MG63 (cell line): ENCODE measurements at regions not wholly inside any gene's neighbourhood (a gene's known extent, or its start where the extent isn't known, plus 50 kb on each side); places are given as distances from the start of the nearest gene placed in this dataset.

Experiments
- DNase-seq: peaks from one replicate; pipeline ENCODE4 v3.0.0-alpha.2; 2020
- H3K27me3 ChIP-seq: fragments of 250-450 bp; sonication (Bioruptor Pico); 2 replicates; pipeline ENCODE4 v1.5.1; 2020; ENCODE audit warnings: mild to moderate bottlenecking, moderate library complexity
- H3K36me3 ChIP-seq: fragments of 250-450 bp; sonication (Bioruptor Pico); 2 replicates; pipeline ENCODE4 v1.5.1; 2020; ENCODE audit warnings: mild to moderate bottlenecking, moderate library complexity
- H3K4me3 ChIP-seq: fragments of 250-450 bp; sonication (Bioruptor Pico); 2 replicates; pipeline ENCODE4 v1.5.1; 2020; ENCODE audit warnings: mild to moderate bottlenecking, moderate library complexity
- H3K9me3 ChIP-seq: fragments of 250-450 bp; sonication (Bioruptor Pico); 2 replicates; pipeline ENCODE4 v1.5.1; 2020; ENCODE audit warnings: mild to moderate bottlenecking, moderate library complexity

DNA sequence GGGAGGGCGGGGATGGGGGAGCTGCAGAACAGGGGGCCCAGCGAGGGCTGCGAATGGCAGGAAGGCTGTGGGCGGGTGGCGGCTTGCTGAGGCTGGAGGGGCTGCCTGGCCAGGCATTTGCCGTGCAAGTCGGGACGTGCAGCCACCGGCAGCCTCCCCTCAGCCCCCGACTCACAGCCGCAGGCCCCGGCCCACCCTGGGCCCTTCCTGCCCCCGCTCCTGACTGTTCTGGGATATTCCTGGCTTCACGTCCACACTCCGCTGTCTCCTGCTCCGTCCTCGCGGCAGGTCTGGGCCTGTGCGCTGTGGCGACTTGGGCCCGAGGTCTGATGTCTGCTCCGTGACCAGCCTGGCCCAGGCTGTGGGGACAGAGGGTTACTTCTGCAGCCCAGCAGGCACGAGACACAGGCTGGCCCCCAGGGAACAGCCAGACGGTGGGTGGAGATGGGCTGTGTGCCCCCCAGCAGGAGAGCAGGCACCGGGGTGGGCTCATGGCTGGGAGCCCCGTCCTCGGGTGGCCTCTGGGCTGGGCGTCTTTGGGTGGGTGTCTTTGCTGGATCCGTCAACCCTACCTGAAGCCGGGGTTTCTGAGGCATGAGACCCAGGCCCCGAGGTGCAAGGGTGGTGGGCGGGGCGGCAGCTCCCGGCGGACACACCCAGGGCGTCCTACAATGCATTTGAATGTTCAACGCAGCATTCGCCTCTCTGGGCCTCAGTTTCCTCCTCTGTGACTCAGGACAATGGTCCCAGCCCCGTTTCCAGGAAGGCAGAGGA is 86.5 kb downstream of the FOXL3 start:
- no peak for DNase-seq
- Histone ChIP-seq H3K9me3 (no peaks in the 10 kb centered on the region), H3K4me3 (no peak overlapping the region), H3K36me3 (no peaks in the 10 kb centered on the region), H3K27me3 (no peaks in the 10 kb centered on the region)

DNA sequence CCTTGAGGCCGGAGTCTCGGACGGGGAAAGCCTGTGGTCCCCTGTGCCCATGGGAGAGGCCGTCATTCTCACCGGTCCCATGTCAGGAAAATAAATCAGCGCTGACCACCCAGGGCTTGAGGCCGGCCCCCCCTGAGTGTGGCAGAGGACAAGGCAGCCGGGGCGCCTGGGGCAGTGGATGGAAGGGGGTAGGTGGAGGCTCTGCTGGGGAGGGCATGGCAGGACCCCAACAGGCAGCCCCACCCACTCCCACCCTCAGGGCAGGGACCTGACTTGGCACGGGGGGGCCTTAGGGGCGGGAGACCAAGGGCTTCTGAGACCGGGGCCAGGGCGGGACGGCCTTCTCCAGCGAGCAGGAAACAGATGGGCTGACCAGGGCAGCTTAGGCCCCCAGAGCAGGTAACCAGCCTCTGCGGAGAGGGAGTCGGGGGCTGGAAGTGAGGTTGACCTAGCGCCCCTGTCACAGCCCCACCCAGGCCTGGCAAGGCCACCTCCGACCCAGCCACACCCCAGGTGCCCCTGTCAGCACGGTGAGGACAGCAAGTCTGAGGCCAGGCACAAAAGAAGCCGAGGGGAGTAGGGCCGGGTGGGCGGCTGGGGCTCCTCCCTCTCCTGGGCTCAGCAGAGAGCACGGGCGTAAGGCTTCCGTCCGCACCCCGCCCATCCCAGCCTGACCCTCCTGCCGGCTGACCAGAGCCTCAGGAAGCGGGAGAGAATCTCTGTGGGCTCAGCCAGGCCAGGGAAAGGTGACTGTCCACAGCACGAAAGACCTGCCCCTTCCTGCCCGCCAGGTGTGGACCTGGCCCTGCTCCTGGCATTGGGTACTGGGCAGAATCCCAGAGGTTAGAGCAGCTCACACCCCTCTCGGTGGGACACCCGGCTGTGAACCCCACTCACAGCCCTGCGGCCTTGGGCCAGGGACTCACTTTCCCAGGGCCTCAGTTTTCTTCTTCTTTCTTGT is 87.4 kb downstream of the FOXL3 start:
- DNase-seq: no peak
- Histone ChIP-seq H3K9me3 (no peaks in the 10 kb centered on the region), H3K36me3 (no peaks in the 10 kb centered on the region), H3K27me3 (no peaks in the 10 kb centered on the region; the same call in 1 of the 2 replicates), H3K4me3 (no peak overlapping the region)

DNA sequence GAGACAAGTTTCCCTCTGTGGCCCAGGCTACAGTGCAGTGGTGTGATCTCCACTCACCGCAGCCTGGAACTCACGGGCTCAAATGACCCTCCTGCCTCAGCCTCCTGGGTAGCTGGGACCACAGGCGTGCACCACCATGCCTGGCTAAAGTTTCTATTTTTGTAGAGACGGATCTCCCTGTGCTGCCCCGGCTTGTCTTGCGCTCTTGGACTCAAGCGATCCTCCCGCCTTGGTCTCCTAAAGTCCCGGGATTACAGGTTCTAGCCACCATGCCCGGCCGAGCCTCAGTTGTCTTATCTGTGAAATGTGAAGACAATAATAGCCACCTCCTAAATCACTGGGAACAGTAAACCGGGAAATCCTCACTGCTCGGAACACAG is 88.1 kb downstream of the FOXL3 start:
- no peaks in the 10 kb centered on the region for H3K9me3 ChIP-seq

DNA sequence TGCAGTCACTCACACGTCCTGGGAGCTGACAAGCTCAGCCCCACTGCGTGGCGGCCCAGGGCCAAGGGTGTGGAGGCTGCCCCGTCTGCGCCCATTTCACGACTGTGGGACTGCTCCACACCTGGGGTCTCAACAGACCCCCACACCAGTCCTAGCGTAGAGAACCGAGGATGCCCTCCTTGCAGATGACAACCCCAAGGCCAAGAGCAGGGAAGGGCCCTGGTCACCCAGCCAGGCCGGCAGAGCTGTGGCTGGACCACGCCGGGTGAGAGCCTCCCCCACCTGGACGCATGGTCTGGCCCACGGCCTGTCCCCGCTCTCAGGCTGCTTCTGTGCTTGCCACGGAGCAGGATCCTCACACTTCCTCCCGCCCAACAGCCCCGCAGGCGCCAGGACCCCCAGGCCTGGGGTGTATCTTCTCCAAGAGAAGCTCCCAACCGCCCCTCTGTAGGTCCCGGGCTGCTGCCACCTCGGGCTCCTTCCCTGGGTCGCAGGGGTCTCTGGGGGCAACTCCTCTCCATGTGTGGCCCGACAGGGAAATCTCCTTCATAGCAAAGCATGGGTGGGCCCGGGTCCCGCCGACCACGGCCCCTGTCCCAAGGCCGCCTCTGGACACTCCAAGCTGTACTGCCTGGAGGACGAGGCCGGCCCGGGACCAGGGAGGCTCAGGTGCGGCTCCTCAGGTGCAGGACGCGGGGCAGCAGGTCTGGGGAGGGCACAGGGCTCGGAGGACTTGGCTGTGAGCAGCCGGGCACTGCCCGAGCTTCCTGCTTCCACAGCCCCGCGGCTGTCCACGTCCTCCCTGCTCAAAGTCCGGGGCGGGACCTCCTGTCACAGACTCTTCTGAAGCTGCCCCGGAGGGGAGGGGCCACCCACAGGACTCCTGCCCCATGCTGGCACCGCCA is 88.8 kb downstream of the FOXL3 start:
- Histone ChIP-seq H3K4me3 (no peak overlapping the region), H3K36me3 (no peaks in the 10 kb centered on the region), H3K9me3 (no peaks in the 10 kb centered on the region), H3K27me3 (peaks cover 6% of the 10 kb centered on the region)
- DNase-seq: no peak

More for the DNA sequence above, 88.1 kb downstream of the FOXL3 start:
- no peak for DNase-seq
- peaks cover 3% of the 10 kb centered on the region for H3K27me3 ChIP-seq
- H3K4me3 ChIP-seq: no peak overlapping the region
- H3K36me3 ChIP-seq: no peaks in the 10 kb centered on the region

DNA sequence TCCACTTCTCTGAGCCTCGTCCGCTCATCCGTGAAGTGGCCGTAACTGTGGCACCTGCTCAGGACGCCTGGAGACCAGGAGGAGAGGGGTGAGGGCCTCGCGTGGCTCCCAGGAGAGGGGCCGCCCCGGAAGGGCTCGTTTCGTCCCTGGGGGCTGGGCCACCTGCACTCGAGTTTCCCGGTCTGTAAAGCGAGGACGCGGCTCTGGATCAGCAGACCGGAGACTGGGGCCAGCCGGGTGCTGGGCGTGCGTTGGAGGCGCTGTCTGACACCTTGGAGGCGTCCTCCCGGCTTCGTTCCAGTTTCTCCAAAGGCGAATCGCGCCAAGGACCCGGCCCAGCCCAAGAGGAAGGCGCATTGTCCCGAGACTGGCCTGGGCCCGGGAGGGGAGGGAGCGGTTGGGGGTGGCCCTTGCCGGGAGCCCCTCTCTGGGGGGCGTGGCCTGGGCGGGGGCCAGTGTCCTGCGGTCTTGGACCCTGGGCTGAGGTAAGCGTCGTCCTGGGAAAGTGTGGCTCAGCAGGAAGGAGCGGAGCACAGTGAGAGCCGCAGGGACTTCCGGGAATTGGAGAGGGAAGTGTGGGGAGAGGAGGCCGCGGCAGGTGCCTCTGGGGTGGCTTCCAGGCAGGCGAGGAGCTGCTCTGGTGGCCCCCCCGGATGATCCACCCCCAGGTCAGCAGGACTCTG is 89.6 kb downstream of the FOXL3 start:
- Histone ChIP-seq H3K27me3 (peaks cover 6% of the 10 kb centered on the region), H3K9me3 (peaks cover 4% of the 10 kb centered on the region), H3K4me3 (no peak overlapping the region), H3K36me3 (no peaks in the 10 kb centered on the region)
- DNase-seq: no peak

DNA sequence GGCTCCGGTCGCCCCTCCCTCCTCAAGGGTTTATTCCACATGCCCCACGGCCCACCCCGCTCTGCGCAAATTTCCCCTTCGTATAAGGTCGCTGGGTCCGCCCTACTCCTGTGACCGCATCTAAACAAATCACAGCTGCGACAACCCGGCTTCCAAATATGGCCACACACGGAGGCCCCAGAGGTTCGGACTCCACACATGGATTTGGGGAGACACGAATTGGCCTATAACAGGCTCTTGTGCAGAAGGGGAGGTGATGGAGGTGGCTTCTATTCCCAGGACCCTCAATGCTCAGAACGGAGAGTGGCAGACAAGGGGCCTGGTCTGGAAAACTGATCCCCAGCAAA is 90.1 kb downstream of the FOXL3 start:
- Histone ChIP-seq H3K27me3 (peaks cover 6% of the 10 kb centered on the region), H3K4me3 (no peak overlapping the region), H3K36me3 (no peaks in the 10 kb centered on the region), H3K9me3 (peaks cover 4% of the 10 kb centered on the region)
- no peak for DNase-seq

DNA sequence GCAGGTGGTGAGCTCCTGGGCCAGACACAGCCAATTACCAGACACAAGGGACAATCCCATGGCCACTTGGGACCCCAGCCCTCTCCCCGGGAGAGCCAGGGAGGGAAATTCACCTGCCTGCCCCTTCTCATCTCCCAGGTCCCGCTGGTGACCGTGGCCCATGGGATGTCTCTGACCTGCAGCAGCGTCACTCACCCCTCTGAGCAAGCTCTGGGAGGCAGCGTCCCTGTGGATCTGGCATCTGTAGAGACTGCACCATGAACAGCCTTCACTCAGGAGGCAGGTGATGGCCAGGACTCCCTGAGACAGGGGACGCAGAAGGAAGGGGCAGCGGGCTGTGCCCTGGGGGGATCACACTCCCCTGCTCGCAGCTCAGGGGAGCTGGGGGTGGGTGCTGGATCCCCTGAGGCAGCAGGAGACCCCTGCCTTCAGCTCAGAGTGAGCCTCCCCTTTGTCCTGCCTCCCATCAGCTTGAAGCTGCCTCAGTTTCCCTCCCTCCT is 90.8 kb downstream of the FOXL3 start:
- no peak for DNase-seq
- peaks cover 4% of the 10 kb centered on the region for H3K9me3 ChIP-seq
- no peak overlapping the region for H3K4me3 ChIP-seq
- no peaks in the 10 kb centered on the region for H3K36me3 ChIP-seq
- H3K27me3 ChIP-seq: peaks cover 6% of the 10 kb centered on the region

DNA sequence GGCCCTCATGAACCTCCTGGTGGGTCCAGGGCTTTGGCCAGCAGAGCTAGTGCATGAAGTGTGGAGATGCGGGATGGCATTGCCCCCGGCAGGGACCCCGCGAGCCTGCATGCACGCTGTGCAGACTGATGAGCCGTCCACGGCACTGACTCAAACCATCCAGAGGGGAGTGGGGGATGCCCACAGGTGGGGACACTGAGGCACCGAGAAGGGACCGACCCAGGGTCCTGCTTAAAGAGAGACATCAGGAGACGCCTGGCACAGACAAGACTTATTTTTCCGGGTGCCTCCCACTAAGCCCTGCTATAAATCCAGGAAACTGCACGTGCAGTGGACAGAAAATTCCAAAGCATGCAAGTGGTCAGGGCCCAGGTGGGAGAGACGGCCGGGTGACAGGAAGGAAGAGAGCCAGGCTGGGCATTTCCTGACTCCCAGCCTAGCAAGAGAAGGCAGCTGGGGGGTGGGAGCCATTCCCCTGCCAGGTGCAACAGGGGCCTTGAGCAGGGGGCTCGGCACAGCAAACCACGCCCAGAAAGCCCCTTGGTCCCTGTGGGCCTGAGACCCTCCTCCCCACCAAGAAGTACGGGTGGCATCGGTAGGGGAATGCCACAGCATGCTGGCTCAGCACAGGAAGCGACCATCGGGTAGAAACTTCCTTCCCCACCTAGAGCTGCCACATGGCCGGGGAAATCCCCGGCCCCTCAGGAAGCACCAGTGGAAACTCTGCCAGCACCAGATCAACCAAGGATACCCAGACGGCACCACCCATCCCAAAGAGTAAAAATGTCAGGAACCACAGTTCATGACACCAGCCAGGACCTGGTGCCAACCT is 91.5 kb downstream of the FOXL3 start:
- Histone ChIP-seq H3K9me3 (peaks cover 4% of the 10 kb centered on the region), H3K36me3 (no peaks in the 10 kb centered on the region), H3K4me3 (no peak overlapping the region), H3K27me3 (peaks cover 6% of the 10 kb centered on the region)
- DNase-seq: no peak

DNA sequence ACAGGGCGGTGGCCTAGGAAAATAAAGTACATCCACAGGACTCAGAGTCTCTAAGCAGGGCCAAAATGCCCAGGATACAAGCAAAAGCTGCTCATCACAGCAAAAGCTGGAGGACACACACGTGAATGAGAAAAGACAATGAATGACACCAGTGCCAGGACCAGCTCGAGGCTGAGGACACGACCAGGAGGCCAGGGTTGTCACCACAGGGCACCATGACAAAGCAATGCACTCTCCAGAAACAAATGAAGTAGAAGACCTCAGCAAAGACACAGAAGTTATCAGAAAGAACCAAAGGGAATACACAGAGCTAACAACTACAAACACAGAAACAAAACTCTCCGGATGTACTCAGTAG is 92.1 kb downstream of the FOXL3 start:
- Histone ChIP-seq H3K9me3 (peaks cover 4% of the 10 kb centered on the region), H3K36me3 (no peaks in the 10 kb centered on the region), H3K4me3 (no peak overlapping the region), H3K27me3 (peaks cover 6% of the 10 kb centered on the region)
- DNase-seq: no peak

DNA sequence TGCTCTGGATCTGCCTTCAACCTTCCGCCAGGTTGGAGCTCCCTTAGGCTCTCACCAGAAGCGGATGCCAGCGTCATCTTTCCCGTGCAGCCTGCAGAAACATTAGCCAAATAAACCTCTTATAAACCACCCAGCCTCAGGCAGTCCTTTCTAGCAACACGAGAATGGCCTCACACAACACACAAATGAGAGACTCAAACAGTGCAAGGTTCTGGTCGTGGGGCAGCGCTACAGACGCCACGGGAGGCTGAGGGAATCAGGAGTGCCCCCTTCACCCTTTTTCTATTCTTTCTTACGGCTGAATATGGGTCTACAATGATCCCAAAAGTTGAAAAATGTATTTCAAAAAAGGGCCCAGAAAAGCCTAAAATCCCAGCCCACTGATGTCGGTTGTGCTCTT is 96.4 kb downstream of the FOXL3 start:
- Histone ChIP-seq H3K36me3 (no peaks in the 10 kb centered on the region), H3K9me3 (peaks cover 4% of the 10 kb centered on the region), H3K27me3 (peaks cover 6% of the 10 kb centered on the region), H3K4me3 (no peak overlapping the region)
- DNase-seq: no peak

DNA sequence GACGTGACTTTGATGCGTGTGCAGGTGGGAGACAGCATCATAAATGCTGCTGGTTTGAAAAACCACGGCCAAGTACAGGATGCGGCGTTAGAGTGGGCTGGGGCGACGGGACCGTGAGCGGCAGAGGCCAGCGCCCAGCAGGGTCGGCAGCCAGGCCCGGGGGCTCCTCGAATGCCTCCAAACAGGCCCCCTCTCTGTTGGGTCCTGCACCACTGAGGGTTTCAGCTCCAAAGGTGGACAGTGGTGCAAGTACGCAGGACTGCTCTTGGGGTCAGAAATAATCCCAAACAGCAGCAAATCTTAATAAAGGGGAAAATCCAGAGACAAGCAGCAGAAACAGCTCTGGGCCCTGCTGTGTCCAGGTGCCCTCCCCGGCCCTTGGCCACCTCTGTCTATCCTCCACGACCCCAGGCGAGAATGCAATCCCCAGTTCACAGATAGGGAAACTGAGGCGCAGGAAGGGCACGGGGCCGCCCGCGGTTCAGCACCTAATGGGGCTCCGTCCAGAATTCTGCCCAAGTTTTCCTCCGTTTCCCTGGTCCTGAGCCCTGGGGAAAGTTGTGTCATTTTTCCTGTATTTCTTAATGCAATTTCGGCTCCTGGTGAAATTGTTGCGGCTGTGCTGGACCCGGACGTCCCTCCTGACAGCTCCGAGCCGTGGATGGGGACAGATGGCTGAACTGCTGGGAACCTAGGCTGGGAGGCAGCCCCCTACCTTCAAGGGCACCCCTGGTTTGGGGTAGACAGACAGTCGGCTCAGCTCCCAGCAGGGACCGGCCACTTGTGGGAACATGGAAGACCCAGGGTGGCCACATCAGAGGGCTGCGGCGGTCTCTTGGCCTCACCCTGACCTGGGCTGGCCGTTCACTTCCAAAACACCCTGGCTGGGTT is 97.4 kb downstream of the FOXL3 start:
- no peak for DNase-seq
- no peaks in the 10 kb centered on the region for H3K36me3 ChIP-seq
- H3K4me3 ChIP-seq: no peak overlapping the region
- peaks cover 6% of the 10 kb centered on the region for H3K27me3 ChIP-seq
- peaks cover 4% of the 10 kb centered on the region for H3K9me3 ChIP-seq

DNA sequence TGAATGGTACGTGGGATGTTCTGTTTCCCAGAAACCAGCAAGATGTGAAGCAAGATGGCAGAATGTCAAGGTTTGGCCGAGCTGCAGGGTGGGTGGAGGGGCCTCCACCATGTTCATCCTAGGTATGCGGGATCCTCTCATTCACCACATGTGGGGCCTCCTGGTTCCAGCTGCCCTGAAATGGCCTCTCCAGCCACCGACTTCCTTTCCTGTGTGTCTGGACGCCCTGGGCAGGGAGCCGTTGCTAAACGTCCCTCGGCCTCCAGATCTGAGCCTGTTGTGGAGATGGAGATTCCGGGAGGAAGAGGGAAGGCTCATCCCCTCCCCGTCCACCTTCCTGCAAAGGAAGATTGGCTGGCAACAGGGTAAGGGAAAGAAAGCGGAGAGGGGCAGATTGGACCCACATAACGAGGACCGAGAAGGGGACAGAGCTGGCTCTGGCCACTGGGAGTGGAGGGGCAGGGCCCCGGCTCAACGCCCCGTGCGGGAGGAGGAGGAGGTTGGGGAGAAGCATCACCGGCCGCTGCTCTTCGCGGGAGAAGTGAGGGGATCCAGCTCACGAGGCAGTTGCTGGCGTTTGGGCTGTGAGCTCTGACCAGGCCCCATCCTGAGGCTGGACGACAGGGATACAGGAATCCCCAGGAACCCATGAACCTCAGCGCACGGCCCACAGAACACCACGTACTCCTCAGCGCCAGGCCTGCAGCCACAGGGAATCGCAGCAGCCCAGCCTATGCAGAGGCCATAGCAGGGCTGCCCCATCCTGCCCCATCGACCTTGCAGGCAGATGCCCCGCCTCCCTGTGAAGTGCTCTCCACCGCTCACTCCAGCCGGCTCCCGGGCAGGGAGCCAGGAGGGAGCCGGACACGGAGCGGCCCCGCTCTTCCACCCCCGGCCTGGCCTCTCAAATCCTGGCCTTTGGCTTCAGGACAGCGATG is 98.3 kb downstream of the FOXL3 start:
- Histone ChIP-seq H3K36me3 (no peaks in the 10 kb centered on the region), H3K4me3 (no peak overlapping the region), H3K9me3 (peaks cover 7% of the 10 kb centered on the region), H3K27me3 (peaks cover 2% of the 10 kb centered on the region)
- no peak for DNase-seq

DNA sequence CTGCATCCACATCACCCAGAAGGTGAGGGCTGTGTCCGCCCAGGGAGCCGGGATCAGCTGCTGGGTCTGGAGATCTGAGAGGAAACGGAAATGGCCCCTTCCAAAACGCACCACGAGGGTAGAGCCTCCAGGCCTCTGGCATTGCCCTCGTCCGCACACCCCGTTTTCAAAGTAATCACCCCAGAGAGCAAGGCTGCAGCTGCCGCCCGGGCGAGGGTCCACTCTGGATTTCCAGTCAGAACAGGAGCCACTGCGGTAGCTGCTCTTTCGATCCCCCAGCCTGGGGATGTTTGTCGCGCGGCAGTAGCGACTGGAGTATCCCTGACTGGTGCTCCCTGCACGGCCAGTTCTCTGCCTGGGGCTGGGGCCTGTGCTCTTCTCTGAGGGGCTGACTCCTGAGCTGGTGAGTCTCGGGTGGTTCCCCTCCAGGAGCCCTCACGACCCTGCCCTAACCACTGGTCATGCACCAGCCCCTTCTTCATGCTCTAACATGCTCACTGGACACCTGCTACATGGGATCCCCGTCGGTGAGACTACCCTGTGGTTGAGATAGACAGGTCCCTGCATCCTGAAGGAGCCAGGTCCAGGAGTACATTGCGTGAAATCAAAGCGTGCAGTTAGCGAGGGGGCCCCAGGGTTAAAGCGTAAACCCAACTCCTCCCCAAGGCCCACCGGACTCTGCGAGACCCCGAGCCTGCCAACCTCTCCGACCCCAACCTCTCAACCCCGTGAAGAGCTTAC is 99.2 kb downstream of the FOXL3 start:
- Histone ChIP-seq H3K27me3 (no peaks in the 10 kb centered on the region), H3K9me3 (peaks cover 6% of the 10 kb centered on the region), H3K36me3 (no peaks in the 10 kb centered on the region), H3K4me3 (no peak overlapping the region)
- DNase-seq: no peak
